ENCODE measurements at regions not wholly inside any gene's neighbourhood (a gene's known extent, or its start where the extent isn't known, plus 50 kb on each side); places are given as distances from the start of the nearest gene placed in this dataset.

GRCh38 chr6:156359912-156360311 lies 417.3 kb upstream of the ARID1B start:
- H3K36me3 ChIP-seq (replicated peaks), result no peaks in the 10 kb centered on the region
- no peak overlapping the region for H3K27ac ChIP-seq
- in situ Hi-C loops (cut with HindIII; ENCODE audit: low pct_ligation_motif_present, low sequenced_read_pairs), result no loop called here
- no peaks in the 10 kb centered on the region for H3K27me3 ChIP-seq (replicated peaks)
- no peak for TF ChIP-seq CTCF (IDR thresholded peaks at IDR 0.05; ENCODE audit: low read depth, low read length, missing control alignments)
- H3K4me3 ChIP-seq (ENCODE audit: low read depth, low read length), result no peak overlapping the region
- DNase-seq, result no peak

- no peak overlapping the region for H3K27ac ChIP-seq
- DNase-seq, result no peak
- no peaks in the 10 kb centered on the region for H3K36me3 ChIP-seq (replicated peaks)
- H3K27me3 ChIP-seq (replicated peaks), result no peaks in the 10 kb centered on the region
- H3K4me3 ChIP-seq (ENCODE audit: low read depth, low read length), result no peak overlapping the region
- in situ Hi-C loops (cut with HindIII; ENCODE audit: low pct_ligation_motif_present, low sequenced_read_pairs), result no loop called here
- TF ChIP-seq CTCF (IDR thresholded peaks at IDR 0.05; ENCODE audit: low read depth, low read length, missing control alignments), result no peak
These were observed 424.3 kb upstream of the ARID1B start for GRCh38 chr6:156352861-156353260.

GRCh38 chr6:156351346-156351966 lies 425.7 kb upstream of the ARID1B start:
- no peak for TF ChIP-seq CTCF (IDR thresholded peaks at IDR 0.05; ENCODE audit: low read depth, low read length, missing control alignments)
- Histone ChIP-seq H3K27ac (no peak overlapping the region), H3K27me3 (replicated peaks) (no peaks in the 10 kb centered on the region), H3K4me3 (ENCODE audit: low read depth, low read length) (no peak overlapping the region), H3K36me3 (replicated peaks) (no peaks in the 10 kb centered on the region)
- in situ Hi-C loops (cut with HindIII; ENCODE audit: low pct_ligation_motif_present, low sequenced_read_pairs), result no loop called here
- DNase-seq, result no peak

GRCh38 chr6:156350337-156350736 lies 426.8 kb upstream of the ARID1B start:
- TF ChIP-seq CTCF (IDR thresholded peaks at IDR 0.05; ENCODE audit: low read depth, low read length, missing control alignments), result no peak
- in situ Hi-C loops (cut with HindIII; ENCODE audit: low pct_ligation_motif_present, low sequenced_read_pairs), result no loop called here
- no peak for DNase-seq
- Histone ChIP-seq H3K36me3 (replicated peaks) (no peaks in the 10 kb centered on the region), H3K27ac (no peak overlapping the region), H3K27me3 (replicated peaks) (no peaks in the 10 kb centered on the region), H3K4me3 (ENCODE audit: low read depth, low read length) (no peak overlapping the region)

- Histone ChIP-seq H3K36me3 (replicated peaks) (no peaks in the 10 kb centered on the region), H3K27me3 (replicated peaks) (no peaks in the 10 kb centered on the region), H3K27ac (no peak overlapping the region), H3K4me3 (ENCODE audit: low read depth, low read length) (no peak overlapping the region)
- in situ Hi-C loops (cut with HindIII; ENCODE audit: low pct_ligation_motif_present, low sequenced_read_pairs), result no loop called here
- no peak for TF ChIP-seq CTCF (IDR thresholded peaks at IDR 0.05; ENCODE audit: low read depth, low read length, missing control alignments)
- no peak for DNase-seq
These were observed 428.3 kb upstream of the ARID1B start for GRCh38 chr6:156348849-156349248.

- no peak for DNase-seq
- no peak overlapping the region for H3K27ac ChIP-seq
- H3K36me3 ChIP-seq (replicated peaks), result no peaks in the 10 kb centered on the region
- H3K27me3 ChIP-seq (replicated peaks), result no peaks in the 10 kb centered on the region
- no peak for TF ChIP-seq CTCF (IDR thresholded peaks at IDR 0.05; ENCODE audit: low read depth, low read length, missing control alignments)
- no peak overlapping the region for H3K4me3 ChIP-seq (ENCODE audit: low read depth, low read length)
- in situ Hi-C loops (cut with HindIII; ENCODE audit: low pct_ligation_motif_present, low sequenced_read_pairs), result no loop called here
These were observed 428.8 kb upstream of the ARID1B start for GRCh38 chr6:156348424-156348823.
